Gastroesophageal sphincter (tissue), 4 donors: ENCODE measurements at regions not wholly inside any gene's neighbourhood (a gene's known extent, or its start where the extent isn't known, plus 50 kb on each side); places are given as distances from the start of the nearest gene placed in this dataset.

ENCODE experiments used
- ATAC-seq: fragments of 150-250 bp; one replicate; pipeline ENCODE4 v1.9.1; 2016; ENCODE audit warnings: mild to moderate bottlenecking, moderate library complexity
- H3K27ac ChIP-seq, 4 donors: fragments of 200-600 bp; sonication (generic) in 3 of 4; 1 replicate in 3 of 4; 2 replicates in 1 of 4; pipeline ENCODE4 v1.5.1; 2016 to 2019
- H3K27me3 ChIP-seq: fragments of 200-600 bp; sonication (generic); one replicate; pipeline ENCODE4 v1.5.1; 2019
- H3K36me3 ChIP-seq, 2 donors: fragments of 200-600 bp; sonication (generic); one replicate each; pipeline ENCODE4 v1.5.1; 2019; ENCODE audit warnings: control low read depth in 1 of 2
- H3K4me1 ChIP-seq, 3 donors: fragments of 200-600 bp; sonication (generic); 1 replicate in 2 of 3; 2 replicates in 1 of 3; pipeline ENCODE4 v1.5.1; 2016 to 2019; ENCODE audit warnings: control low read depth in 2 of 3
- H3K4me3 ChIP-seq, 2 donors: fragments of 200-600 bp; sonication (generic); one replicate each; pipeline ENCODE4 v1.5.1; 2019; ENCODE audit warnings: mild to moderate bottlenecking in 1 of 2, moderate library complexity in 1 of 2
- H3K9me3 ChIP-seq, 3 donors: fragments of 200-600 bp; sonication (generic); one replicate each; pipeline ENCODE4 v1.5.1; 2017 to 2019; ENCODE audit warnings: control low read depth in 2 of 3
- CTCF ChIP-seq, 4 experiments: fragments of 200-600 bp in 2 of 4; fragments of 450-650 bp in 2 of 4; sonication (generic) in 1 of 4; IDR thresholded peaks; one replicate each; pipeline ENCODE4 v1.5.1; 2017 to 2019; ENCODE audit warnings: antibody characterized with exemption in 4 of 4, mild to moderate bottlenecking in 2 of 4, moderate library complexity in 2 of 4
- EP300 ChIP-seq: sonication (generic); formaldehyde crosslinking; IDR thresholded peaks from one replicate; pipeline ENCODE4 v1.6.1; 2017; ENCODE audit warnings: antibody characterized with exemption, mild to moderate bottlenecking
- POLR2A ChIP-seq, 2 donors: fragments of 450-650 bp; IDR thresholded peaks; one replicate each; pipeline ENCODE4 v1.6.1; 2017; ENCODE audit warnings: antibody characterized with exemption in 2 of 2, mild to moderate bottlenecking in 2 of 2, moderate library complexity in 1 of 2
- POLR2AphosphoS5 ChIP-seq: sonication (generic); formaldehyde crosslinking; IDR thresholded peaks from one replicate; pipeline ENCODE4 v1.6.1; 2017; ENCODE audit warnings: antibody characterized with exemption
- WGBS, 2 donors: methylation state at CpG; one replicate each; pipeline ENCODE4 v1.1.5; 2018; ENCODE audit warnings: low coverage in 1 of 2; 5-methylcytosine and 5-hydroxymethylcytosine counted together

DNA sequence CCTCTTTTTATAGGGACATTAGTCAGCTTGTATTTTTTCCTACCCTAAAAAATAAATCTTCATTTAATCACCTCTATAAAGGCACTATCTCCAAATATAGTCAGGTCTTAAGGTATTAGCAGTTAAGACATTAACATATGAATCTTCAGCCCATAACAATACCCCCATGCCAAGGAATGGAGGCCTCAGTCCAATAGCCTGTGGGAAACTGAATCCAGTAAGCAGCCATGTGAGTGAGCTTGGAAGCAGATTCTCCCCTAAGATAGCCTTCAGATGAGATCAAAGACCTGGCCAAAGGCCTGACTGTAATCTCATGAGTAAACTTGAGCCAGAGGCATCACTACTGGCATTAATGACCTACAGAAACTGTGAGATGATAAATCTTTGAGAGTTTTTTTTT, 232.1 kb upstream of the SYT10 start:
- Histone ChIP-seq H3K4me3 (no peak overlapping the region), H3K27me3 (no peaks in the 10 kb centered on the region), H3K36me3 (no peaks in the 10 kb centered on the region), H3K4me1 (no peaks in the 10 kb centered on the region), H3K27ac (no peak overlapping the region), H3K9me3 (no peaks in the 10 kb centered on the region)
- ATAC-seq: no peak
- TF ChIP-seq EP300 (no peak), POLR2AphosphoS5 (no peak), POLR2A (IDR thresholded peaks at IDR 0.05) (no peak), CTCF (IDR thresholded peaks at IDR 0.05) (no peak)

GRCh38 chr12:33672836-33673577, 233.4 kb upstream of the SYT10 start:
- Histone ChIP-seq H3K4me1 (no peaks in the 10 kb centered on the region), H3K27me3 (no peaks in the 10 kb centered on the region), H3K9me3 (no peaks in the 10 kb centered on the region), H3K36me3 (no peaks in the 10 kb centered on the region), H3K27ac (no peak overlapping the region), H3K4me3 (no peak overlapping the region)
- TF ChIP-seq EP300 (no peak), CTCF (IDR thresholded peaks at IDR 0.05) (no peak), POLR2A (IDR thresholded peaks at IDR 0.05) (no peak), POLR2AphosphoS5 (no peak)
- WGBS, 2 donors: 76 to 96% methylated on average over 3 to 5 of the region's 5 CpGs
- ATAC-seq: no peak

DNA sequence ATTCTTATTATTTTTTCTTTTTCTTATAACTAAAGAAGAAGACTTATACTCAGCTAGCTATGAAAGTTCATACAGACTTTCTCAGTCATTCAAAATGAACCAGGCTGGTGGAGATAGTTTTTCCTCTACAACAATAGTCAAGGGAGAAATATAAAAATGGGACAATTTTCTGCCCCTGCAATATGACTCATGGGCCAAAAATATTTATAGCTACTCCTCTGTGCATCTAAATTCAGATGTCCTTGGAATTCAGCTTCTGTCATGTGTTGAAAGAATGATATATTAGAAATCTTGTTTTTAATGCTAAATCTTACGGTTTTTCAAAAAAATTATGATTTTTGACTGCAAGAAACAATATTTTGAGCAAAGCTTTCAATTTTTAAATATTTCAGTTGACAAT, 237.2 kb upstream of the SYT10 start:
- Histone ChIP-seq H3K9me3 (no peaks in the 10 kb centered on the region), H3K4me3 (no peak overlapping the region), H3K4me1 (no peaks in the 10 kb centered on the region), H3K36me3 (no peaks in the 10 kb centered on the region), H3K27me3 (no peaks in the 10 kb centered on the region), H3K27ac (no peak overlapping the region)
- 50 to 71% methylated on average over 1 of the region's 1 CpG for WGBS, 2 donors
- TF ChIP-seq POLR2AphosphoS5: no peak
- TF ChIP-seq CTCF (IDR thresholded peaks at IDR 0.05): no peak
- TF ChIP-seq POLR2A (IDR thresholded peaks at IDR 0.05): no peak
- no peak for TF ChIP-seq EP300
- no peak for ATAC-seq

DNA sequence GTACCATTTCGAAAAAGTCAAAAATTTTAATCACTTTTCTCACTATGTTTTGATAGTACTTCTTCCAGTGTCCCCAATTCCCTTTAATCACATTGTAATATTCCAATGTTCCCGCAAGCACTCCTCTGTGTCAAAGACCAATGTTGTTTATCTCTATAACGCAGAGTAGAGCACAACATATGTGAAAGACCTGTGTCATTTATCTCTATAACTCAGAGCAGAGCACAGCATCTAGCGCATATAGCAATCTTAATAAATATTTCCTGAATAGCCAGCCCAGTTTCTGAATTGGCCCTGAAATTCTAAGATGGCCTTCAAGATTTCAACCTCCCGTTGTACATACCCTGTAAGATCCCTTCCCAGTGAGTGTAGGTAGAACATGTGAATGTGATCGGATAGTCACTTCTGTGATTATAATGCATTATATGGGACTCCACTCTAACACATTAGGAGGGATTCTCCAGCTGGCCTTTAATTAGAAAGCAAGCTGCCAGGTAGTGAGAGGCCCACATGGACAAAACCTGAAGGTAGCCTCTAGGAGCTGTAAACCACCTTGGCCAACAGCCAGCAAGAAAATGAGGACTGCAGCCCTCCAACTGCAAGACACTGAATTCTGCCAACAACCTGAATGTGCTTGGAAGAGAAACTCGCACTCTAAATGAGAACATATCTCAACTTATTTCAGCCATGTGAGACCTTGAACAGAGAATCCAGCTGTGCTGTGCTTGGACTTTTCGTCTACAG, 238.8 kb upstream of the SYT10 start:
- ATAC-seq: no peak
- no peaks in the 10 kb centered on the region for H3K36me3 ChIP-seq
- no peaks in the 10 kb centered on the region for H3K27me3 ChIP-seq
- TF ChIP-seq POLR2AphosphoS5 (no peak), EP300 (no peak), CTCF (IDR thresholded peaks at IDR 0.05) (no peak), POLR2A (IDR thresholded peaks at IDR 0.05) (no peak)
- H3K4me1 ChIP-seq: no peaks in the 10 kb centered on the region
- H3K4me3 ChIP-seq: no peak overlapping the region
- WGBS, 2 donors: 72 to 78% methylated on average over 6 to 8 of the region's 8 CpGs
- H3K27ac ChIP-seq: no peak overlapping the region
- no peaks in the 10 kb centered on the region for H3K9me3 ChIP-seq

DNA sequence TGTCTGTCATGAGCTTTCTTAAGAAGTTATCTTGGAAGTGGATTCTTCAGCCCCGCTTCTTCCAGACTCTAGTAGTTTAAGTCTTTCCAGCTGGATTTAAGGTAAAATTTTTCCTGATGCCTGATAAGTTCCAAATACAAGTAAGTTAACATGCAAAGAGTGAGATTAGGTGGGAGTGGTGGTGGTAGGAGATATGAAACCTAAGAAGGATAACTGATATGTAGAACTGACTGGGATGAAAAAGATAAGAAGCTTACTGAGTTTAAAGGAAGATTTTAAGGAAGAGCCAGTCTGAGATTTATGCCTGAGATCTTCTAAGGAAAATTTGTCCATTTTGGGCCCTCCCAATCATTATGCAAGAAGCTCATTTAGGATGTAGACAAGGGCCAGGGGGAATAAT, 250.9 kb upstream of the SYT10 start:
- H3K9me3 ChIP-seq: no peaks in the 10 kb centered on the region
- H3K4me1 ChIP-seq: no peaks in the 10 kb centered on the region
- H3K27ac ChIP-seq: no peak overlapping the region
- H3K4me3 ChIP-seq: no peak overlapping the region
- ATAC-seq: no peak
- 100% methylated on average over 1 of the region's 1 CpG for WGBS, 2 donors
- no peaks in the 10 kb centered on the region for H3K27me3 ChIP-seq
- TF ChIP-seq CTCF (IDR thresholded peaks at IDR 0.05) (no peak), POLR2AphosphoS5 (no peak), POLR2A (IDR thresholded peaks at IDR 0.05) (no peak), EP300 (no peak)
- H3K36me3 ChIP-seq: no peaks in the 10 kb centered on the region
